NCI-H446 treated with DMSO at 0.1 percent for 48 hours (cell line): ENCODE measurements at regions not wholly inside any gene's neighbourhood (a gene's known extent, or its start where the extent isn't known, plus 50 kb on each side); places are given as distances from the start of the nearest gene placed in this dataset.

Source experiments
- DNase-seq: peaks from one replicate; lab custom pipeline; 2025; lab: John Stamatoyannopoulos, UW

DNA sequence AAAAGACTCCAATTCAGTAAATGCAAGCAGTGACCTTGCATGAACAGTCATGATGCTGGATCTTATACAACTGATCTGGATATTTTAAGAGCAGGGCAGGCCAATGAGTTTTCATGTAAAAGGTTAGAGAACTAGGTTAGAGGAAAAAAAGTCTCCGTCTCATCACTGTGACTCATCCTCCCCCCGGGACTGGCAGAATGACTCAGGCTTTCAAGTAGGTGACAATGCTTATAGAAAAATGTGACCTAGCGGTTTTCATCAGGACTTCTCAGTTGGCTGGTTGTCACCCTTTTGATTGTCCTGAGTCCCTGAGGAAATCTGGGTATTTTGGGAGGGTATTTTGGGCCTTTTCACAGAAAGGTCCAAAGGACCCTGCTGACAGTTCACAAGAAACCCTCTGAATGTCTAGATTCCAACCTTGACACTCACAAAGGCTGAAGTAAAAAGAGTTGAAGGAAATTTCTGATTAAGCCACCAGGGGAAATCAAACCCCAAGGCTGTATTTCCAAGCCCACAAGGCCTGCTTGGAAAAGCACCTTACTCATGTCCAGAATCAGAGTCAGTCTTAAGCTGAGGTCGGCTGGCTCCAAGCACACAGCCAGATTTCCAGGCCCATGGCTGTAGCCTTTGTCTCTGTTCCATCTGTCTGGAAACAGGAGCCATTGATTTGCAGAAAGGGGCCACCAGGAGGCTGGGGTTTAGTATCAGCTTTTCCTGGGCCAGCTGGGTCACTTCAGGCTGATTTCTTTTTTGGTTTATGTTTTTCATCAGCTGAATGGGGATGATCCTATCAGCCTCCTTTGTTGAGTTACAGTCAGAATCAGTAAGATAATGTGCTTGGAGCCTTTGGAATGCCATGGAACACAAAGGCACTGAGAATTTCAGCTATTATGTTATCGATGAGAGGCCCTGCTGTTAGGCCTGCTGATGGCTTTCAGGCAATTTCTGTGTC is 226.4 kb upstream of the HABP2 start:
- DNase-seq: no peak

DNA sequence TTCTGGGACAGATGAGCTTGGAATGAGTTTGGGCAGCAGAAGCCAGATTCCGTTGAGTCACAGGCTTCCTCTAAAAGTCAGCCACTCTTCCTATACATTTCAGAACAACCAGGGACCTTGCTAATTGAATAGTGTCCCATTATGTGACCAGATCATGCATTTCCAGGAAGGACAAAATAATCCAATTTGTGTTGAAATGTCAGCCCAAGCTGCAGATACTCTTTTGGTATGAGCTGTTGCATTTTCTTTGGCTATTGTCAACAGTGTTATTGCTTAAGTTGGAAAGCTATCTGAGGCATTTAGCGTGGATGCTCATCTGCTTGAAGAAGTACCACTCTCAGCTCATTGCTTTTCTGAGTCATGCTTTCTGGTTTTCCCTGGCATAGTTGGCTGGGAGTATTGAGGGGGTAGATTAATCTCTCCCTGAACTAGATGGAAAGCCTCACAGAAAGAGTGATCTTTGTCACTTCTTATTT is 223.7 kb upstream of the HABP2 start:
- no peak for DNase-seq

DNA sequence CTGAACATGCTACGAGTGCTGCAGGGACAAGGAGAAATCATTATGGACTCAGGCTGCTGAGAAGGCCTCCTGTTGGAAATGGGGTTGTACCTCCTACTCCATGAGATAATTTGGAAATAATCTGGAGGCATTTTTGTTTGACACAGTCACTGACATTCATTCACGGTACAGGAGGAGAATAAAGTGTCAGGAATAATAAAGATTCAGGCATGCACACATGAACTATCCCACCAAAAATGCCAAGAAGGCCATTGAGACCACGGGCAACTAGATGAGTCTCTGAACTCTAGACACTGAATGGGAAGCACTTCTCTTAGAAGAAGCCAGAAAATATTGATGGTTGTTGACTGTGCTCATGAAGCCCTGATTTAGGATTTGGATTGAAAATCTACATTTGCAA is 220.9 kb upstream of the HABP2 start:
- no peak for DNase-seq

DNA sequence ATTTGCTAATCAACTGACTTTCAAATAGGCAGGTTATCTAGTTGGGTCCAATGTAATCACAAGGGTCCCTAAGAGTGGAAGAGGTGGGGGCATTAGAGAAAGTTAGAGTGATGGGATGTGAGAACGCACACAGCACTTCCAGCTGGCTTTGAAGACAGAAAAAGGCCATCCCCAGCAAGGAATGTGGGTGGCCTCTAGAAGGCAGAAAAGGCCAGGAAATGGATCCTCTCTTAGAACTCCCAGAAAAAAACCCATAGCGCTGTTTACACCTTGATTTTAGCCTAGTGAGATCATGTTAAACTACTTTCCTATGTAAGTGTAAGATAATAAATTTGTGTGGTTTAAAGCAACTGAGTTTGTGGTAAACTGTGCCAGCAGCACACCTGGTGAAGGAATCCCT is 219.5 kb upstream of the HABP2 start:
- DNase-seq: no peak

DNA sequence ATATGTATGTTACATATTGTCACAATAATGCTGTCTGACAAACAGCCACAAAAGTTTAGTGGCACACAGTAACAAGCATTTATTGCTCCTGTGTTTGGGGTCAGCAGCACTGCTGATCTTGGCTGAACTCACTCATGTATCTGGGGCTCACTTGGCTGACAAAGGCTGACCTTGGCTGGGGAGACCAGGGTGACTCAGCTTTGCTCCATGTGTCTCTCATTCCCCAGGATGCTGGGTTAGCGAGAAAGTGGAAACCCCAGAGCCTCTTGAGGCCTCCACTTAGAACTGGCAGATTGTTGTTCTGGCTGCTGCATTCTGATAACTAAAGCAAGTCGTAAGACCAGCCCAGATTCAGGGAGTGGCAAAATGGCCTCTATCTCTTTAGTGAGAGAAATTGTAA is 217.3 kb upstream of the HABP2 start:
- DNase-seq: no peak

DNA sequence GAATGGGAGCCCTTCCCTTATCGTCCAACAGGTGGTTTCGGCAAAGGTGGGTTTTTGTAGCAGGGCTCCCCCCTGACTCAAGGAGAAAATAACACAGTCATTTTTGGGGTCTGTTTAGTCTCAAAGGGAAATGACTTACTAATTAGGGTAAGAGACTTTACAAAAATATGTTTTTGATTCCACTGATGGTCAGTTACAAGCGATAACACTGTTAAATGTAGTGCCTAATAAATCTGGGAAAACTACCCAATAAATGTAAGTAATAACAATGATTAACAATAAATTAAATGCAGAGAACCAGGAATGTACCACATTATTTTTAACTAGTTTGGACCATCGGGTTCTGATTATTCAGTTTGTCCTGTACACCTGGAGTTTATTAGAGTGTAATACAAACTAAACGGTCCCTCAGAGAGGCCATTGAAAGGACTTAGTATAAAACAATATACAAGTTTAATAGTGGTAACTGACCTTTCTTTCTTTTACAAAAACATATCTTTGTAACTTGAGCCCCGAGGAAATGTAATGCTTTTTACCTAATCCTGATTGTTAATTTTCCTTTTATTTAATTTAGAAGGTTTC is 216.2 kb upstream of the HABP2 start:
- DNase-seq: no peak

DNA sequence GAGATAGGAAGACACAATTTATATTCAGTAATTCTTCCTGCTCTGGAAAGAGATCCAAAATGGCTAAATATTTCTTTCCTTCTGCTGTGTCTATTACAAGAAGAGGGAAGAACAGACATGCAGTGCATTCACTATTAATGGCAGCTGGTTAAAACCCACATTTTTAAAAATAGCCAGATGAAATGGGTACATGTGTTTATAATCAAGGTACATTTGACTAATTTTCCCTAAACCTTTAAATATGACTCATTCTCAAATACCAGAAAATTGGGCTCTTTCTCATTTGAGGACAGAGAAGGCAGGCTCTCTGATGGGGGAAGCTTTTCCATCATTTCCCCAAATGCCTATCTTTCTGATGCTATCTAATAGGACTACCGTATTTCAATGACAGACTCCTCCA is 215.7 kb upstream of the HABP2 start:
- no peak for DNase-seq

DNA sequence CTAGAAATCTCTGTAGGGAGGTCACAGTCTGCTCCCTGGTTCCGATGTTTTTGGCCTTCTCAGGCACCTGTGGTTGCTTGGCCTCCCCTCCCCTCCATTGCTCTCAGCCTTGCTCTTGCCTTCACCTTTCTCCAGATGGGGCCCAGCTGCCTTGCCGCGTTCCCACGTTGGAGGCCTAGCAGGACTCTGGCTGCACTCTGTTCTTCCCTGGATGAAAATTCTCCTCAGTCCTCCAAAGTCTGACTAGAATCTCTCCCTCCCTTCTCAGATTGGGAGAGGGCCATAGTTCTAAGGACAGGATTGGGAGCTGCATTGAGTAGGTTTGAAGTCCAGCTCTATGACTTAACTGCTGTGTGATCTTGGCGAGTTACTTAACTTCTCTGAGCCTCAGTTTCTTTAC is 213.7 kb upstream of the HABP2 start:
- DNase-seq: no peak

DNA sequence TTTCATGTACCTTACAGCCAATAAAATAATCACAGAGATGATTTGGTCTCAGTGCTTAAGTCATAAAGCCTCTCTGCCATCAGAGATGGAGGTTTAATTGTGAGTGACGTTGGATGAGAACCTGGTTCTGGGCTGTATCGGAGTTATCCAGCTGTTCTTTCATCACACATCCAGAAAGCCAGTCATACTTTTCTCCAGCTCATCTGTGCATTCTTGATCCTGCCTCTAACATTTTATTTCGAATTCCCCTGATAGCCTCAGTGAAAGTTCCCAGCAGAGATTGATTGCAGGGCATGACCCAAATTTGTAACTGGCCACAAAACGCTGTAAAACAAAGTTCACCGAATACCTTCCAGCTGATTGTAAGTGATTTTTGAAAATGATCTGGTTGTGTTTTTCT is 212.6 kb upstream of the HABP2 start:
- DNase-seq: no peak

DNA sequence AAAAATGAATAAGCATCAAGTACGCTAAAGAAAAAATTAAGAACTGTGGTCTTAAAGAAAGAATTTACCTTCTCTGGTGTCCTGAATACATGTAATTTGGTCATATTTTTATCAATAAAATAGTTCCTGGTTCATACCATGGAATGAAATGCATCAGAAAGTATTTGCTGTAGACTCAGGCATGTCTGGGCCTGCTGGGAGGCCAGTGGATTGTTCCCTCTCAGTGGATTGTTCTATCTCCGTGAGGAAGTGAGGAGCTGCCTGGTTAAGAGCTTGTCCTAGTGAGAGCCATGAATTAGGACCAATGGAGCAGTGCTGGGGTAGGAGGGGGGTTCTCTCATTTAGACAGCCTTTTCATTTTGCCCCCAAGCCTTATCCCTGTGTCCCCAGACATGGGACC is 211.7 kb upstream of the HABP2 start:
- no peak for DNase-seq

DNA sequence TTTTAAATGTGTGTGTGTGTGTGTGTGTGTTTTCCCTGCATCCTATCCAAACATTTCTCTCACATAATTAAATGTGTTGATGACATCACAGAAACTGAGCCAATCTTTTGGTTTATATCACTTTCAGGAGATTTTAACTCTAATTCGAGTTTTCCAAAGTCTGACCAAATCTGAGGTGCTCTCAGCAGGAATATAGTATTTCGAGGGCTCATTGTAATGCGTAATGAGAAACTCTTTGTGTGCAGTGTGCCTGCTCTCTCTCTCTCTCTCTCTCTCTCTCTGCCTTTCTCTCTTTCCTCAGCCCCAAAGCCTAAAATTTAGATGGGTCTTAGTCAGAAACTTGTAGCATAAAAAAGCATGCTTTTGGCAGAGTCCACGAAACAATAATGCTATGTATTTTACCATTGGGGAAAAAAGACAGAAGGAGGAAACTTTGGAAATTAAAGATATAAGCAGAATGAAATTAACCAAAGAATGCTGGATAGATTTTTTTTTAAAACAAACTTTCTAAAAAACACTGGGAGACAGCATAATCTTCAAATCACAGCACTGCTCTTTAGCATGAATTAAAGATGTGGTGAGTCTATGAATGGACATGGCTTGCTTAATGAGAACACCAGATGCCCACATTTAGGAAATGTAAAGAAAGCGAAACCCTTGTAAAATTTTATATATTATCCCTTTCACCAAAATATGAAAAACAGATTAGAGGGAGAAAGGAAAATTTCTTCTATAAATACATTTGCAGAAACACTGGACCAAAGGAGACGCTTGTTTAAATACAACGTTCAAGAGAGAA is 206.8 kb upstream of the HABP2 start:
- no peak for DNase-seq

DNA sequence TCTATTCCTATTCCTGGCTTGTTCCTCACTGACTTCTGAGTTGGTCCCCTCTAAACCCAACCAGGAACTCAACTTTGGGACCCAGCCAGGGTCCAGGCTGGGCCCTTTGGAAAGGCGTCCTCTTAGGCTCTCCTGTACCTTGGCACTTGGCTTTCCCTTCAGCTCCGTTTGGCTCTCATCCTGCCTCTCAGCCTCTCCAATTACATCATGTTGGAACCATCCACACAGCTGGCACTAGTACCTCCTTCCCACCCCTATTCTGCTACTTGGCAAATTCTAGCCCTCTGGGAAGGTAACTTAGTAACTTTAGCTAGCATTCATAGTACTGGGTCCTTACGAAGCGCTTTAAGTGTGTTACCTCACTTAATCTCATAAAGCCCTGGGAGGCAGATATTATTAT is 205.3 kb upstream of the HABP2 start:
- DNase-seq: peak; percentile 16

DNA sequence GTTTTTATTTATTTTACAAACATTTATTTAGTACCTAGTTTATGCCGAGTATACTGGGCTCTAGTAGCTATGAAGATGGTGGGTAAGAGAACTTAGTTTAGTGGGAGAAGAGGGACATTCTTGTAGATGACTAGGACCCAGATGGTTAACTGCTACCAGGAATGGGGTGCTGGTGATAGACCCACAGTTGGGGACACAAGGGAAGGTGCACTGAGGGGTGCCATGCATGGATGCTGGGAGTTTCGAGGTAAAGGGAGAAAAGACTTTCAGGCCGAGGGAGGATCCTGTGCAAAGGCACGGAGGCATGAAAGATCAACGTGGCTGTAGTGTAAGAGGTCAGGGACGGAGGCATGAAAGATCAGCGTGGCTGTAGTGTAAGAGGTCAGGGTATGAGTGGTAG is 204.2 kb upstream of the HABP2 start:
- DNase-seq: no peak

DNA sequence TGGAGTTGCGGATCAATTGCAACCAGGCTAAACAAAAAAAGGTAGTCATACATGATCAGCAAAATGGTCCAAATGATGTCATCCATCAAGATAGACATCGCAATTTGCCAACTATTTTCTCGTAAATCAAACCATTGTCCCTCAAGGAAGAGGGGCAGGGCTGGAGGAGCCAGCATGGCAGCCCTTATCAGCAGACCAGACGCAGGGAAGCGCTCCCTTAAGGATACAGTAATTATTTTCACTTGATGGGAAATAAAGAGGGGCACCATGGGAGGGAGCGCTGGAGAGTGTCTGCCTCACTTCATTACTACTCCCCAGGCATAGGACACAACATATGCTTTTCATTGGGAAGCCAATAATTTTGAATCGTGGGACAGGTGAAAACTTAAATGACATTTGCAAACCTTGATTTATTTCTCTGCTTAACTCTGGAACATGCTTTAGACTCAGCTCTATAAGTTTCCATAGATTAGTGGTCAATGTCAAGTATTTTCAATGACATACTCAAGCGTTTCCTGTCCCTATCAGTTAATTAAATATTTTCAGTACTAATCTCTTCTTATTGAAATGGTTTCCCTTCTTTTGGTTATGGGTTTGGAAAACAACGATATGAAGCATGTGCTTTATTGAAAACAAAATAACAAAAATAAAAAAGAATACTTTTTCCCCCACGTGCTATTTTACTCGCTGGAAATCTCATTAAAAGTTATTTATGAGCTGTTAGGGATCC is 202.4 kb upstream of the HABP2 start:
- DNase-seq: no peak

DNA sequence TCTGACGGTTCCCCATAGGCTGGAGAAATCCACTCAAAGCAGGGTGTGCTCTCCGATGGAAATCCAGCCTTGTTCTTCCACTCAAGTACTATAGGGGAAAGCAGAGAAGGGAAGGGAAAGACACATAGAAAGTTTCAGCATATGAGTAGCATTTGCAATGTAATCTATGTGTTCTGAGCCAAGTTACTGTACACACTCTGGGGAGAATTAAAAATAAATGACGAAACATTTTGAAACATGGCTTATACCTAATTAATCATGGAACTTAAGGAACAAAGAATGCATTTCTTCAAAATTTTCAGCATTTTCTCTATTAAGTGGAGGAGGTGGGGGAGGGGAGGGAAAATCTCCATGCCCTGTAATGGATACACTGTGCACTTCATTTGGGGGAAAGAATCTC is 198.1 kb upstream of the HABP2 start:
- DNase-seq: no peak

DNA sequence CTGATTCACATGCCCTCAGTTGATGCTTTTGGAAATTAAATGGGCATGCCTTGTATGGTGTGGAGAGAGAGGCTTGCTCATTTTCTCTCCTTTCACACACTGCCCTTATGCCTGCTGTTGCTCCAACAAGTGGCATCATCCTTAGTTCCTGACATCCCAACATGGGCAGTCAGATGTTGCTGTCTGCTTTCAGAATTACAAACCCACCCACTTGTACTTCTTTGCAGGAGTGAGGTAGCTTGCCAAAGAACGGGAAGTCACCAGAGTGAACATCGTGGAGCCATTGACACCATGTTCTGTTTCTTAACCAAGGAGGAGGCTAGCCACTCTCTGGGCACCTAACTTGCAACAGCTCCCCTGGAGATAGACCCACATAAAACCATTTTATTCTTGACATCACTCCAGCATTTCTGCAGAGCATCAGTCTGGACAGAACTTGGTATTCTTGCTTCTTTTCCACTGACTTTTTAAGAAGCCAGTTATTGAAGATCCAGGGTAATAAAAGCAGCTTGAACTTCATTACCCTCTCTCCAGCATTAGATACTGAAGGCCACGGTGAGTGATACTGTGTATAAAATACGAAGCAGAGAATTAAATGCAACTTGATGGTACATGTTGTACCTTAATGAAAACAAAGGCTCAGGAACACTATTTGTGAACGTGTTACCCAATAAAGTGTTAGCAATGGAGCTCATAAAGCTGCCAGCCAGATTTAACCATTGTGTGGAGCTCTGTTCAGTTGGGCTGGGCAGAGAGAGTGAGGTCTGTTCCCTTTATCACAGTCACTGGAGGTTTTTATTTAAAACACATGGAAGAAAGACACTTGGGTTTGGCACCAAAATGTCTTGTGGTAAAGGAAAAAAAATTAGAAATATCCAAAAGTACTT is 195.8 kb upstream of the HABP2 start:
- no peak for DNase-seq

DNA sequence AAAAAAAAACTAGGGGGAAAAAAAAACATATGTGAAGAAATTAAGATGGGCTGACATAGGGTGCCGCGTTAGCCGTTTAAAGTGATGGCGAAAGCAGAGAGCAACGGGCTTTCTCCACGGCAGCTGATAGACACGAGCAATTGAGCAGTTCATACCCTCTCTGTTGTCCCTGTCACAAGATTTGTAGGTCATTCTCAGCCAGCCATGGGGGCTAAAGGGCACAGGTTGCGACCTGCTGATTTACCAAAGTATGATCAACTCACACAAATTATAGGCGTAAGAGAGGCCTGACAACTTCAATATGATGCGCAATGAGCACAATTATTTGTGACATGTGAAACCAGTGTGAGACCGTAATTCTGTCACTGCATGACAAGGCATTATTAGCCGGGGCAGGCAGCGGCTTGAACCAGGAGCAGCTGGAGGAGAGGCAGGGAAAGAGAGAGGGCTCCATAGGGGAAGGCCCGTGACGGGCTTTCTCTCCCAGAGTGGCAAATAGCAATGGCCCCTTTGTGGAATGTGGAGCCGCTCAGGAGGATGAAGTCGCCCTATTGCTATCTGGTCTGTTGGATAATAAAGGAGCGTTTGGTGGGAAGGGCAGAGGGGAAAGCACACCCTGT is 195.1 kb upstream of the HABP2 start:
- DNase-seq: no peak

DNA sequence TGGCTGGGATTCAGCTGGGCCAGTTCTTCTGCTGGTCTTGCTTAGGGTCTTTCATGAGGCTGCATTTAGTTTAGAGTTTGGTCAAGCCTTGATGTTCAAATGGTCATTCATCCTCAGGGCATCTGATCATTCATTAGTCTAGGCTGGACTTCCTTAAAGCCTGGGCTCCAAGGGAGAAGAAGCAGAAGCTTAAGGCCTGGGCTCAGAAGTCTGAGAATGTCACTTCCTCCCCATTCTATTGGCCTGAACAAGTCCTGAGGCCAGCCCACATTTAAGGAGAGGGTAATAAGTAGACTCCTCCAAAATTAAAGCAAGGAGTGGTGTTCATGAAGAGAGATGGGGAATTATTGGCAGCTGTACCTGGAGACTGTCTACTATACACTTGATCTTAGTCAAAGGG is 193.2 kb upstream of the HABP2 start:
- DNase-seq: no peak

DNA sequence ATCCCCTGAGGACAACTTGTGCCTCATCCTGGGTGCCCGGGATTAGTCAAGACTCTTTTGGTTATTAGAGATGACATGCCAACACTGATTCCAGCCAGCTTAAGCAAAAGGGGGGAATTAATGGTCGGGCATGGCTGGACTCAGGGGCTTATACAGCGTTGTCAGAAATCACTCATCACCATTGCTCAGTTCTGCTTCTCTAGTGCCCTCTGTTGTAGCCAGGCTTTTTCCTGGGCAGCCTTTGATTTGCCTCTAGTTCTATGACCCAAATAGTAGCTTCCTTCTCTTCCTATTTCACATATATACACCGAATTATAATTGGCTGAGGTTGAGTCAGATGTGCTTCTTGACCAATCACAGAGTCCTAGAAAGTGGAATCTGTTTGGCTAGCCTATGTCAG is 192.0 kb upstream of the HABP2 start:
- no peak for DNase-seq

DNA sequence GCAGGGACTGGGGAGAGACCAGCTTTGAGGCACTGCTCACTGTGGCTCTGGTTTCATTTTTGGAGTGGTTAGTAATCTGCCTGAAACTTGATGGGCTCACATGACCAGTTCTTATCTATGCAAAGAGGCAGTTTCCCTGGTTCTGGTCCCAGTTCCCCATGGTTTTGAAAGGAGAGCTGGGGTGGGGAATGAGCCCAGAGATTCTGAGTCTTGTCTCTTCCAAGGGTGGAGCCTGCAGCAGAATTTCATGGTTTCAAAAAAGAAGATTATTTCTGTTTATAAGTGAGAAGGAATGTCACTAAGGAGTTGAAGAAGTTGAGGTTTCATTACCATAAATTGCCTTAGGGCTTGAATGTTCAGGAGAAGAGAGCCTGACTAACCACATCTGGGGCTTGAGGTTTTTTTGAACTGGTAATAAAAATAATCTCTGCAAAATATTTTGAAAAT is 190.2 kb upstream of the HABP2 start:
- DNase-seq: no peak

DNA sequence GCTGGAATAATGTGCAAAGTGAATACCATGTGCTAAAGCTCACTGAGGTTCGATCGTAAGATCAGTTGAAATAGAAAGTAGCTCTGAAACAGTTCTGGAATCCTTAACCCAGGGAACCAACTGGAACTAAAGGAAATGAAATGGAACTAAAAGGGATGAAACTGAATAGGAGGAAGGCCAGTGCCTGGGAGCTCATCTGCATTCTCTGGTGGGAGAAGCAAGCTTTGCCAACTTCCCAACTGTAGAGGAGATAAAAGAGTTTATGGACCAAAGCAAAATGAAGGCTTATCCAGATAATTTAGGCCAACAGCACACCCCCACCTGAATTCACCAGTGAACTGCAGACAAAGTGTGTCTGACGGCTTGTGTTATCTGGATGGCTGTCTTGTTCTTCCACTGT is 188.6 kb upstream of the HABP2 start:
- DNase-seq: no peak
